ENCODE measurements at regions not wholly inside any gene's neighbourhood (a gene's known extent, or its start where the extent isn't known, plus 50 kb on each side); places are given as distances from the start of the nearest gene placed in this dataset.

DNA sequence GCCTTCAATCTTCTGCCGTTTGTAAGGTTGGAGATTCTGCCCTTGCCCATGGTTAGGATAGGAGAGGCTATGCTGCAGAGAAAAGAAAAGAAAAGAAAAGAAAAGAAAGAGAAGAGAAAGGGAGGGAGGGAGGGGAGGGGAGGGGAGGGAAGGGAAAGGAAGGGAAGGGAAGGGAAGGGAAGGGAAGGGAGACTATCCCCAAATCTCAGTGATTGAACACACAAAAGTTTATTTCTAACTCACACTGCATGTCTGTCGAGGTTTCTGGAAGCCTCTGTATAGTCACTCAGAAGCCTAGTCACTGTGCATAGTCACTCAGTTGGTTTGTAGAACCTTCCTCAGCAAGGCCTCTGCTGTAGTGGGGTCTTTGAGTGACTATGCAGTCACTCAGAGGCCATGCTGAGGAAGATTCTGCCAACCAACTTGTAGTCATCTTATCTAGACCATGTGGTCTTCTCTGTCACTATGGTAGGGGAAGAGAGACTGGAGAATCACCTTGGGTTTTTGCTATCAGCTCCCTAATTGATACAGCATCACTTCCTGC, 52.3 kb upstream of the ABCC9 start:
- ATAC-seq (no peak), DNase-seq (ENCODE audit: low spot score) (no peak)

- no peak for DNase-seq (ENCODE audit: low spot score)
- peak; percentile 42 for ATAC-seq
Measured at GRCh38 chr12:21992823-21993222, 51.6 kb upstream of the ABCC9 start.

DNA sequence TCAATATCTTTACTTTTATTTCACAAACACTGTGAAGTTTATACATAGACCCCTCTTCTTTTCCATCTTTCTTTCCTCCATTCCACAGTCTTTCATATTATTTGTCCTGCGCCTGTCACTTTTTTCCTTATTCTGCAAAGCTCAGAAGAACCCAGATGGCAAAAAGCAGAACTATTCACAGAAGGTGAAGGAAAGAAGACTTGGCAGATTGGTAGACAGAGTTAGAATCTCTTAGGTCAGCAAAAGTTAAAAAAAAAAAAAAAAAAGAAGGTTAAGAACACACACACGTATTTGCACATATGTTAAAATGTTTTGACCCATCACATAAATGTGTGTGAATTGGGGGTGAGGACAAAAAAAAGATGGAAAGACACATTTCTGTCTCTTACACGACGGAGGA, 50.3 kb upstream of the ABCC9 start:
- ATAC-seq: no peak

More for the DNA sequence above, 50.3 kb upstream of the ABCC9 start:
- no peak for DNase-seq (ENCODE audit: low spot score)

All from left lobe of liver (tissue), 2 donors.